ENCODE measurements at regions not wholly inside any gene's neighbourhood (a gene's known extent, or its start where the extent isn't known, plus 50 kb on each side); places are given as distances from the start of the nearest gene placed in this dataset.

GRCh38 chr10:34890939-34891338 is 75.8 kb upstream of the PARD3 start:
- no peak overlapping the region for H3K4me3 ChIP-seq (ENCODE audit: low read depth in 2 of 2, low read length in 2 of 2)
- in situ Hi-C loops (cut with HindIII; ENCODE audit: low pct_unique_long_range_greater_than_20kb, low sequenced_read_pairs) = no loop called here
- intact Hi-C loops (cut with micrococcal nuclease; ENCODE audit: unreplicated experiment) = no loop called here
- H3K4me1 ChIP-seq (ENCODE audit: control insufficient read depth, insufficient read depth, low read length) = no peaks in the 10 kb centered on the region
- no peak overlapping the region for H3K27ac ChIP-seq (ENCODE audit: low read length)
- no TSS peak for BruUV-seq (replicated peaks)
- ChIA-PET CTCF (no interaction called here), POLR2A (interaction anchor here (0.6 kb wide), 1 partner anchor 41 kb away, joined by 7 read pairs; no protein-coding TSS in a partner anchor)
- ATAC-seq = no peak
- no peak for DNase-seq (ENCODE audit: low read depth, low spot score)
- no peaks in the 10 kb centered on the region for H3K27me3 ChIP-seq (ENCODE audit: control insufficient read depth, insufficient read depth, low read length)
- TF ChIP-seq REST (IDR thresholded peaks at IDR 0.05; ENCODE audit: insufficient read depth in 1 of 2, low read depth in 2 of 2, low read length in 1 of 2) = no peak
- no peak for TF ChIP-seq TCF7L2 (IDR thresholded peaks at IDR 0.05; ENCODE audit: low read depth, low read length)
- no peak for TF ChIP-seq SIN3A (IDR thresholded peaks at IDR 0.05; ENCODE audit: borderline replicate concordance, insufficient read depth, low read depth, low read length)
- TF ChIP-seq POLR2AphosphoS5 (IDR thresholded peaks at IDR 0.05; ENCODE audit: low read depth, low read length) = no peak
- TF ChIP-seq CTCF (IDR thresholded peaks at IDR 0.05) = no peak
- no peaks in the 10 kb centered on the region for H3K36me3 ChIP-seq (ENCODE audit: control insufficient read depth, insufficient read depth, low read length)
- H3K9me3 ChIP-seq (ENCODE audit: control insufficient read depth, insufficient read depth, low read depth, low read length) = no peaks in the 10 kb centered on the region

GRCh38 chr10:34889004-34889869 is 74.1 kb upstream of the PARD3 start:
- no peak for ATAC-seq
- in situ Hi-C loops (cut with HindIII; ENCODE audit: low pct_unique_long_range_greater_than_20kb, low sequenced_read_pairs) (no loop called here), intact Hi-C loops (cut with micrococcal nuclease; ENCODE audit: unreplicated experiment) (no loop called here)
- POLR2A ChIA-PET = no interaction called here
- no peaks in the 10 kb centered on the region for H3K4me1 ChIP-seq (ENCODE audit: control insufficient read depth, insufficient read depth, low read length)
- no peaks in the 10 kb centered on the region for H3K36me3 ChIP-seq (ENCODE audit: control insufficient read depth, insufficient read depth, low read length)
- no peaks in the 10 kb centered on the region for H3K27me3 ChIP-seq (ENCODE audit: control insufficient read depth, insufficient read depth, low read length)
- CTCF ChIA-PET = no interaction called here
- H3K9me3 ChIP-seq (ENCODE audit: control insufficient read depth, insufficient read depth, low read depth, low read length) = no peaks in the 10 kb centered on the region
- BruUV-seq (replicated peaks) = no TSS peak
- H3K27ac ChIP-seq (ENCODE audit: low read length) = no peak overlapping the region
- no peak for DNase-seq (ENCODE audit: low read depth, low spot score)
- H3K4me3 ChIP-seq (ENCODE audit: low read depth in 2 of 2, low read length in 2 of 2) = no peak overlapping the region
- no peak for TF ChIP-seq CTCF (IDR thresholded peaks at IDR 0.05)
- TF ChIP-seq REST (IDR thresholded peaks at IDR 0.05; ENCODE audit: insufficient read depth in 1 of 2, low read depth in 2 of 2, low read length in 1 of 2) = no peak
- TF ChIP-seq SIN3A (IDR thresholded peaks at IDR 0.05; ENCODE audit: borderline replicate concordance, insufficient read depth, low read depth, low read length) = no peak
- no peak for TF ChIP-seq POLR2AphosphoS5 (IDR thresholded peaks at IDR 0.05; ENCODE audit: low read depth, low read length)
- no peak for TF ChIP-seq TCF7L2 (IDR thresholded peaks at IDR 0.05; ENCODE audit: low read depth, low read length)
